ENCODE measurements at regions not wholly inside any gene's neighbourhood (a gene's known extent, or its start where the extent isn't known, plus 50 kb on each side); places are given as distances from the start of the nearest gene placed in this dataset.

GRCh38 chr5:125559296-125559695, 812.9 kb upstream of the ZNF608 start:
- DNase-seq (ENCODE audit: low read depth), result no peak

- DNase-seq (ENCODE audit: low read depth), result no peak
Measured at GRCh38 chr5:125560476-125561225, 814.2 kb upstream of the ZNF608 start.

- DNase-seq (ENCODE audit: low read depth), result no peak
Measured at GRCh38 chr5:125564317-125564975, 818.0 kb upstream of the ZNF608 start.

GRCh38 chr5:125574491-125575044, 828.1 kb upstream of the ZNF608 start:
- DNase-seq (ENCODE audit: low read depth), result no peak

GRCh38 chr5:125575171-125575890, 828.9 kb upstream of the ZNF608 start:
- DNase-seq (ENCODE audit: low read depth), result no peak

GRCh38 chr5:125575891-125576505, 829.6 kb upstream of the ZNF608 start:
- no peak for DNase-seq (ENCODE audit: low read depth)

- no peak for DNase-seq (ENCODE audit: low read depth)
Measured at GRCh38 chr5:125576822-125577221, 830.4 kb upstream of the ZNF608 start.

GRCh38 chr5:125578551-125578950, 832.1 kb upstream of the ZNF608 start:
- no peak for DNase-seq (ENCODE audit: low read depth)

- DNase-seq (ENCODE audit: low read depth), result no peak
Measured at GRCh38 chr5:125579182-125579581, 832.7 kb upstream of the ZNF608 start.

GRCh38 chr5:125581311-125581710, 834.9 kb upstream of the ZNF608 start:
- DNase-seq (ENCODE audit: low read depth), result no peak

GRCh38 chr5:125582352-125582751, 835.9 kb upstream of the ZNF608 start:
- no peak for DNase-seq (ENCODE audit: low read depth)

- no peak for DNase-seq (ENCODE audit: low read depth)
Measured at GRCh38 chr5:125583321-125584139, 837.1 kb upstream of the ZNF608 start.

- no peak for DNase-seq (ENCODE audit: low read depth)
Measured at GRCh38 chr5:125584140-125584520, 837.7 kb upstream of the ZNF608 start.

- DNase-seq (ENCODE audit: low read depth), result no peak
Measured at GRCh38 chr5:125587631-125588030, 835.6 kb upstream of the GRAMD2B start.

- DNase-seq (ENCODE audit: low read depth), result no peak
Measured at GRCh38 chr5:125592856-125593255, 830.4 kb upstream of the GRAMD2B start.

- DNase-seq (ENCODE audit: low read depth), result no peak
Measured at GRCh38 chr5:125595095-125595494, 828.1 kb upstream of the GRAMD2B start.

GRCh38 chr5:125595845-125596244, 827.4 kb upstream of the GRAMD2B start:
- no peak for DNase-seq (ENCODE audit: low read depth)

- DNase-seq (ENCODE audit: low read depth), result no peak
Measured at GRCh38 chr5:125597338-125597737, 825.9 kb upstream of the GRAMD2B start.

- DNase-seq (ENCODE audit: low read depth), result no peak
Measured at GRCh38 chr5:125600559-125600958, 822.6 kb upstream of the GRAMD2B start.

- no peak for DNase-seq (ENCODE audit: low read depth)
Measured at GRCh38 chr5:125602184-125602583, 821.0 kb upstream of the GRAMD2B start.

GRCh38 chr5:125603321-125603720, 819.9 kb upstream of the GRAMD2B start:
- no peak for DNase-seq (ENCODE audit: low read depth)

Measured in activated T-helper 9 cell treated with anti-CD3 and anti-CD28 coated beads, Interleukin-2, amount 50 U/mL, for 16 hours (primary cell).